Mesenchymal stem cell (in vitro differentiated cells and primary cell): ENCODE measurements at regions not wholly inside any gene's neighbourhood (a gene's known extent, or its start where the extent isn't known, plus 50 kb on each side); places are given as distances from the start of the nearest gene placed in this dataset.
"Not testable (repeated sequence)": the region's sequence is repeated elsewhere in the genome, so short reads cannot be mapped to it uniquely, and the experiment has no call there.

Source experiments
- DNase-seq: peaks from one replicate; pipeline ENCODE4 v3.0.0-alpha.2; 2013
- H2AFZ ChIP-seq: one replicate; pipeline ENCODE4 v1.6.1; 2013; ENCODE audit warnings: low read depth, mild to moderate bottlenecking, control low read depth, inconsistent platforms, low read length, moderate library complexity
- H2AK5ac ChIP-seq: 2 replicates; pipeline ENCODE4 v1.6.1; 2013; ENCODE audit warnings: low read length, moderate library complexity, mild to moderate bottlenecking, inconsistent platforms; ENCODE audit not compliant: severe bottlenecking
- H2BK120ac ChIP-seq: one replicate; pipeline ENCODE4 v1.6.1; 2013; ENCODE audit warnings: low read depth, mild to moderate bottlenecking, inconsistent platforms, low read length, moderate library complexity
- H2BK12ac ChIP-seq, 2 experiments: one replicate each; pipeline ENCODE4 v1.6.1; 2013; ENCODE audit warnings: inconsistent platforms in 2 of 2, low read length in 2 of 2, mild to moderate bottlenecking in 2 of 2, moderate library complexity in 2 of 2, control low read depth in 1 of 2
- H2BK15ac ChIP-seq: one replicate; pipeline ENCODE4 v1.6.1; 2013; ENCODE audit warnings: mild to moderate bottlenecking, low read depth, inconsistent platforms; ENCODE audit not compliant: poor library complexity, severe bottlenecking
- H2BK5ac ChIP-seq: 2 replicates; pipeline ENCODE4 v1.6.1; 2013; ENCODE audit warnings: low read depth, mild to moderate bottlenecking, low read length, control low read depth, inconsistent platforms; ENCODE audit not compliant: poor library complexity, severe bottlenecking
- H3K14ac ChIP-seq, 2 experiments: one replicate each; pipeline ENCODE4 v1.6.1; 2013; ENCODE audit warnings: inconsistent platforms in 2 of 2, low read length in 2 of 2, control low read depth in 1 of 2, mild to moderate bottlenecking in 1 of 2, moderate library complexity in 1 of 2
- H3K18ac ChIP-seq, 2 experiments: one replicate each; pipeline ENCODE4 v1.6.1; 2013; ENCODE audit warnings: inconsistent platforms in 2 of 2, low read length in 2 of 2, control low read depth in 1 of 2, low read depth in 1 of 2, mild to moderate bottlenecking in 1 of 2
- H3K23ac ChIP-seq, 2 experiments: one replicate each; pipeline ENCODE4 v1.6.1; 2013; ENCODE audit warnings: inconsistent platforms in 2 of 2, low read length in 2 of 2, mild to moderate bottlenecking in 2 of 2, moderate library complexity in 2 of 2, control low read depth in 1 of 2
- H3K27ac ChIP-seq: 2 replicates; pipeline ENCODE4 v1.5.1; 2013; ENCODE audit warnings: mild to moderate bottlenecking, moderate library complexity, low read length, control low read depth, inconsistent platforms; ENCODE audit not compliant: poor library complexity, severe bottlenecking
- H3K27me3 ChIP-seq, 2 experiments: 2 replicates each; pipeline versions ENCODE4 v1.6.1 to v1.7.0; 2013; ENCODE audit warnings: low read length in 2 of 2, mild to moderate bottlenecking in 2 of 2, moderate library complexity in 2 of 2, control low read depth in 1 of 2, inconsistent platforms in 1 of 2; ENCODE audit not compliant: control insufficient read depth in 1 of 2, insufficient read depth in 1 of 2
- H3K36me3 ChIP-seq, 2 experiments: 2 replicates each; pipeline versions ENCODE4 v1.6.1 to v1.7.0; 2013; ENCODE audit warnings: low read length in 2 of 2, control low read depth in 1 of 2, inconsistent platforms in 1 of 2, low read depth in 1 of 2, mild to moderate bottlenecking in 1 of 2; ENCODE audit not compliant: insufficient read depth in 2 of 2, control insufficient read depth in 1 of 2
- H3K4ac ChIP-seq, 2 experiments: one replicate each; pipeline ENCODE4 v1.6.1; 2013; ENCODE audit warnings: inconsistent platforms in 2 of 2, low read length in 2 of 2, mild to moderate bottlenecking in 2 of 2, moderate library complexity in 2 of 2, control low read depth in 1 of 2, low read depth in 1 of 2
- H3K4me1 ChIP-seq: 2 replicates; pipeline ENCODE4 v1.6.1; 2013; ENCODE audit warnings: low read depth, low read length, control low read depth; ENCODE audit not compliant: control insufficient read depth, insufficient read depth
- H3K4me2 ChIP-seq: 2 replicates; pipeline ENCODE4 v1.6.1; 2013; ENCODE audit warnings: low read length, mild to moderate bottlenecking, inconsistent platforms; ENCODE audit not compliant: poor library complexity, severe bottlenecking
- H3K4me3 ChIP-seq, 2 experiments: 2 replicates each; pipeline versions ENCODE4 v1.5.1 to v1.7.0; 2013; ENCODE audit warnings: low read length in 2 of 2, mild to moderate bottlenecking in 2 of 2, control low read depth in 1 of 2, low read depth in 1 of 2; ENCODE audit not compliant: insufficient read depth in 1 of 2
- H3K79me1 ChIP-seq: replicated peaks from 2 replicates; pipeline ENCODE4 v1.6.1; 2013; ENCODE audit warnings: mild to moderate bottlenecking, control low read depth, low read length, inconsistent platforms; ENCODE audit not compliant: poor library complexity, severe bottlenecking
- H3K9ac ChIP-seq: 2 replicates; pipeline ENCODE4 v1.7.0; 2013; ENCODE audit warnings: mild to moderate bottlenecking, low read length, moderate library complexity
- H3K9me3 ChIP-seq: 2 replicates; pipeline ENCODE4 v1.7.0; 2013; ENCODE audit warnings: mild to moderate bottlenecking, low read length; ENCODE audit not compliant: control insufficient read depth
- H4K8ac ChIP-seq: one replicate; pipeline ENCODE4 v1.6.1; 2013; ENCODE audit warnings: inconsistent platforms, mild to moderate bottlenecking, low read length, moderate library complexity
- H4K91ac ChIP-seq: one replicate; pipeline ENCODE4 v1.6.1; 2013; ENCODE audit warnings: mild to moderate bottlenecking, low read length, inconsistent platforms
- WGBS: methylation state at CpG from one replicate; pipeline ENCODE4 v1.1.7; 2013; ENCODE audit warnings: mixed read lengths; 5-methylcytosine and 5-hydroxymethylcytosine counted together

DNA sequence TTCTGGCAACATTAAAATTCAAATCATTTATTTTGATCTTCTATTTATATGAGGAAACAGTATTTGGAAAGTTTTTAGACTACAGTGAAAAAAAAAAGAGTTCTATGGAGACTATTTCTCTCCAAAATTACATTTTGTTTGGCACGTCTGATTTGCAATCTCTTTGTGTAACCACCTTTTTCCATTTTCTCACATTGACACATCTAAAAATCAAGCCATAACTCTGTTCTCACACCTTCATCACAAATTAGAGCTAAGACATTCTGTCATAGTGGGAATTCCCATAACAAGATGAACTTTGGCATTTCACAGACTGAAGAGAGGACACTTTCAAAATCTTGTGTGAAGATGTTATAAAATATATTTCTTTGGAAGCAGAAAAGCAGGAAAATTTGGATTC, 468.9 kb downstream of the GRIA2 start:
- H2AFZ ChIP-seq, result no peak overlapping the region
- no peak overlapping the region for H2BK5ac ChIP-seq
- H3K14ac ChIP-seq, result no peak overlapping the region
- no peak overlapping the region for H3K18ac ChIP-seq
- no peak overlapping the region for H3K27ac ChIP-seq
- H2BK12ac ChIP-seq, result no peak overlapping the region
- DNase-seq, result no peak
- no peaks in the 10 kb centered on the region for H3K27me3 ChIP-seq
- H3K4me1 ChIP-seq, result no peaks in the 10 kb centered on the region
- H3K4me2 ChIP-seq, result no peak overlapping the region
- no peaks in the 10 kb centered on the region for H3K79me1 ChIP-seq
- no peak overlapping the region for H4K8ac ChIP-seq
- H3K9ac ChIP-seq, result no peak overlapping the region
- H2BK15ac ChIP-seq, result no peak overlapping the region
- no peak overlapping the region for H2AK5ac ChIP-seq
- H3K23ac ChIP-seq, result no peak overlapping the region
- H2BK120ac ChIP-seq, result no peak overlapping the region
- H3K9me3 ChIP-seq, result no peaks in the 10 kb centered on the region
- no peak overlapping the region for H3K4me3 ChIP-seq
- WGBS, result 82% methylated on average over 1 of the region's 1 CpG
- H3K4ac ChIP-seq, result no peak overlapping the region
- H4K91ac ChIP-seq, result no peak overlapping the region
- H3K36me3 ChIP-seq, result no peaks in the 10 kb centered on the region

GRCh38 chr4:157687971-157688370, 467.4 kb downstream of the GRIA2 start:
- Histone ChIP-seq H2BK12ac (no peak overlapping the region), H2BK5ac (no peak overlapping the region)

DNA sequence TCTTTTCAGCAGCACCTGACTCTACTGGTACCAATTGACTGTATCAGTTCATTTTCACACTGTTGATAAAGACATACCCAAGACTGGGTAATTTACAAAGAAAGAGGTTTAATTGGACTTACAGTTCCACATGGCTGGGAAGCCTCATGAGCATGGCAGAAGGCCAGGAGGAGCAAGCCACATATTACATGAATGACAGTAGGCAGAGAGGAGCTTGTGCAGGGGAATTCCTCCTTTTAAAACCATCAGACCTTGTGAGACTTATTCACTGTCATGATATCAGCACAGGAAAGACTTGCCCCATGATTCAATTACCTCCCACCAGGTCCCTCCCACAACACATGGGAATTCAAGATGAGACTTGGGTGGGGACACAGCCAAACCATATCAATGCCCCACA, 458.8 kb downstream of the GRIA2 start:
- H2BK12ac ChIP-seq, result not testable (repeated sequence)

More at GRCh38 chr4:157687971-157688370, 467.4 kb downstream of the GRIA2 start:
- Histone ChIP-seq H3K4me3 (no peak overlapping the region), H3K9ac (no peak overlapping the region), H3K27me3 (no peaks in the 10 kb centered on the region), H3K27ac (no peak overlapping the region), H3K79me1 (no peaks in the 10 kb centered on the region), H3K14ac (no peak overlapping the region), H2AK5ac (no peak overlapping the region), H3K23ac (no peak overlapping the region), H2BK15ac (no peak overlapping the region), H3K4me1 (no peaks in the 10 kb centered on the region), H4K91ac (no peak overlapping the region), H3K36me3 (no peaks in the 10 kb centered on the region), H3K9me3 (peaks cover 4% of the 10 kb centered on the region), H3K4me2 (no peak overlapping the region), H2BK120ac (no peak overlapping the region), H3K4ac (no peak overlapping the region), H2AFZ (no peak overlapping the region), H3K18ac (no peak overlapping the region), H4K8ac (no peak overlapping the region)
- no CpG with 5 or more reads among the region's 1 CpG for WGBS
- DNase-seq, result no peak

DNA sequence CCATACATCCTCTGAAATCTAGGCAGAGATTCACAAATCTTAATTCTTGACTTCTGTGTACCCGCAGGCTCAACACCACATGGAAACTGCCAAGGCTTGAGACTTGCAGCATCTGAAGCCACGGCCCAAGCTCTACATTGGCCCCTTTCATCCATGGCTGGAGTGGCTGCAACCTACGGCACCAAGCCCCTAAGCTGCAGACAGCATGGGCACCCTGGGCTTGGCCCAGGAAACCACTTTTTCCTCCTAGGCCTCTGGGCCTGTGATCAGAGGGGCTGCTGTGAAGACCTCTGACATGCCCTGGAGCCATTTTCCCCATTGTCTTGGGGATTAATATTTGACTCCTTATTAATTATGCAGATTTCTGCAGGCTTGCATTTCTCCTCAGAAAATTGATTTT, 457.9 kb downstream of the GRIA2 start:
- no peak overlapping the region for H2BK5ac ChIP-seq
- no peak overlapping the region for H2BK15ac ChIP-seq
- no peaks in the 10 kb centered on the region for H3K79me1 ChIP-seq
- H4K91ac ChIP-seq, result no peak overlapping the region
- WGBS, result 70% methylated on average over 3 of the region's 3 CpGs
- H3K4ac ChIP-seq, result no peak overlapping the region
- H3K27me3 ChIP-seq, result no peaks in the 10 kb centered on the region
- no peak overlapping the region for H2BK120ac ChIP-seq
- H2BK12ac ChIP-seq, result no peak overlapping the region
- no peak overlapping the region for H2AK5ac ChIP-seq
- H3K4me1 ChIP-seq, result no peaks in the 10 kb centered on the region
- no peak overlapping the region for H4K8ac ChIP-seq
- H2AFZ ChIP-seq, result no peak overlapping the region
- H3K9me3 ChIP-seq, result no peaks in the 10 kb centered on the region
- no peak overlapping the region for H3K4me3 ChIP-seq
- no peaks in the 10 kb centered on the region for H3K36me3 ChIP-seq
- no peak overlapping the region for H3K9ac ChIP-seq
- no peak overlapping the region for H3K23ac ChIP-seq
- H3K4me2 ChIP-seq, result no peak overlapping the region
- DNase-seq, result no peak
- no peak overlapping the region for H3K18ac ChIP-seq
- H3K27ac ChIP-seq, result no peak overlapping the region
- H3K14ac ChIP-seq, result no peak overlapping the region

More for the DNA sequence above, 458.8 kb downstream of the GRIA2 start:
- H2BK120ac ChIP-seq, H4K8ac ChIP-seq, H3K9me3 ChIP-seq, H3K27me3 ChIP-seq, H3K4me3 ChIP-seq, H2BK5ac ChIP-seq, H3K36me3 ChIP-seq, H2AK5ac ChIP-seq, H2BK15ac ChIP-seq, H3K4me2 ChIP-seq, H3K23ac ChIP-seq, H4K91ac ChIP-seq, H3K27ac ChIP-seq, H3K4ac ChIP-seq, H3K14ac ChIP-seq, H3K9ac ChIP-seq, H3K79me1 ChIP-seq, H3K18ac ChIP-seq, H2AFZ ChIP-seq, DNase-seq, H3K4me1 ChIP-seq: not testable (repeated sequence)
